Lower leg skin (tissue), 3 donors: ENCODE measurements at regions not wholly inside any gene's neighbourhood (a gene's known extent, or its start where the extent isn't known, plus 50 kb on each side); places are given as distances from the start of the nearest gene placed in this dataset.

Experiments used
- POLR2A ChIP-seq, 2 donors: fragments of 450-650 bp; IDR thresholded peaks; one replicate each; pipeline ENCODE4 v1.6.1; 2016 to 2017; ENCODE audit warnings: antibody characterized with exemption in 2 of 2, mild to moderate bottlenecking in 1 of 2, moderate library complexity in 1 of 2
- TF ChIP-seq, protein P1 (sequence below), 3 donors: fragments of 450-650 bp; IDR thresholded peaks; one replicate each; pipeline ENCODE4 v1.5.1; 2016; ENCODE audit warnings: antibody characterized with exemption in 3 of 3, mild to moderate bottlenecking in 3 of 3, moderate library complexity in 2 of 3

- TF ChIP-seq, protein P1, sequence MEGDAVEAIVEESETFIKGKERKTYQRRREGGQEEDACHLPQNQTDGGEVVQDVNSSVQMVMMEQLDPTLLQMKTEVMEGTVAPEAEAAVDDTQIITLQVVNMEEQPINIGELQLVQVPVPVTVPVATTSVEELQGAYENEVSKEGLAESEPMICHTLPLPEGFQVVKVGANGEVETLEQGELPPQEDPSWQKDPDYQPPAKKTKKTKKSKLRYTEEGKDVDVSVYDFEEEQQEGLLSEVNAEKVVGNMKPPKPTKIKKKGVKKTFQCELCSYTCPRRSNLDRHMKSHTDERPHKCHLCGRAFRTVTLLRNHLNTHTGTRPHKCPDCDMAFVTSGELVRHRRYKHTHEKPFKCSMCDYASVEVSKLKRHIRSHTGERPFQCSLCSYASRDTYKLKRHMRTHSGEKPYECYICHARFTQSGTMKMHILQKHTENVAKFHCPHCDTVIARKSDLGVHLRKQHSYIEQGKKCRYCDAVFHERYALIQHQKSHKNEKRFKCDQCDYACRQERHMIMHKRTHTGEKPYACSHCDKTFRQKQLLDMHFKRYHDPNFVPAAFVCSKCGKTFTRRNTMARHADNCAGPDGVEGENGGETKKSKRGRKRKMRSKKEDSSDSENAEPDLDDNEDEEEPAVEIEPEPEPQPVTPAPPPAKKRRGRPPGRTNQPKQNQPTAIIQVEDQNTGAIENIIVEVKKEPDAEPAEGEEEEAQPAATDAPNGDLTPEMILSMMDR (IDR thresholded peaks at IDR 0.05): no peak
- TF ChIP-seq POLR2A (IDR thresholded peaks at IDR 0.05): no peak
Observed at GRCh38 chr16:63228259-63228658, 1192.0 kb upstream of the CDH8 start.
